SK-N-SH (cell line): ENCODE measurements at regions not wholly inside any gene's neighbourhood (a gene's known extent, or its start where the extent isn't known, plus 50 kb on each side); places are given as distances from the start of the nearest gene placed in this dataset.

ENCODE experiments used
- CTCF ChIA-PET: fragments of 300-600, 350-600 bp; formaldehyde crosslinking; extraction: SDS; loops from one replicate; lab custom pipeline; 2021; lab: Yijun Ruan, JAX
- POLR2A ChIA-PET: fragments of 350-600 bp; sonication (Branson Sonifier 250); formaldehyde crosslinking; extraction: SDS; loops from one replicate; lab custom pipeline; 2020; ENCODE audit warnings: antibody characterized with exemption, inconsistent platforms; lab: Yijun Ruan, JAX
- DNase-seq: peaks from one replicate; pipeline ENCODE4 v3.0.0; 2012
- H2AFZ ChIP-seq: fragments of 200-600 bp; sonication (generic); 2 replicates; pipeline ENCODE4 v1.8.1; 2016; ENCODE audit warnings: antibody characterized with exemption, mild to moderate bottlenecking, low read depth
- H3F3A ChIP-seq: fragments of 200-600 bp; sonication (generic); replicated peaks from 2 replicates; pipeline ENCODE3; 2016; ENCODE audit warnings: antibody characterized with exemption, mild to moderate bottlenecking; ENCODE audit not compliant: insufficient read depth
- H3K27ac ChIP-seq, 2 experiments: fragments of 200-500 bp in 1 of 2; fragments of 200-600 bp in 1 of 2; sonication (Bioruptor generic) in 1 of 2; sonication (generic), shearing (Covaris generic) in 1 of 2; 2 replicates each; pipeline versions ENCODE4 v1.5.1 to v1.6.1; 2014 to 2016; ENCODE audit warnings: low read depth in 2 of 2, inconsistent platforms in 1 of 2, low read length in 1 of 2, mild to moderate bottlenecking in 1 of 2, mixed read lengths in 1 of 2
- H3K27me3 ChIP-seq: fragments of 200-600 bp; sonication (generic), shearing (Covaris generic); 2 replicates; pipeline ENCODE4 v1.6.1; 2016; ENCODE audit warnings: mixed run types; ENCODE audit not compliant: insufficient read depth
- H3K36me3 ChIP-seq, 2 experiments: fragments of 200-500 bp in 1 of 2; fragments of 200-600 bp in 1 of 2; sonication (Bioruptor generic) in 1 of 2; sonication (generic) in 1 of 2; replicated peaks in 1 of 2; 2 replicates each; pipeline versions ENCODE3 to v1.5.1; 2014 to 2016; ENCODE audit warnings: low read length in 1 of 2, mild to moderate bottlenecking in 1 of 2; ENCODE audit not compliant: insufficient read depth in 2 of 2, control insufficient read depth in 1 of 2
- H3K4me1 ChIP-seq, 2 experiments: fragments of 200-500 bp in 1 of 2; fragments of 200-600 bp in 1 of 2; sonication (Bioruptor generic) in 1 of 2; sonication (generic), shearing (Covaris generic) in 1 of 2; 2 replicates each; pipeline versions ENCODE4 v1.5.1 to v1.6.1; 2014 to 2016; ENCODE audit warnings: low read depth in 1 of 2, low read length in 1 of 2, mixed run types in 1 of 2; ENCODE audit not compliant: insufficient read depth in 2 of 2, control insufficient read depth in 1 of 2
- H3K4me2 ChIP-seq: fragments of 200-600 bp; sonication (generic), shearing (Covaris generic); 2 replicates; pipeline ENCODE4 v1.6.1; 2017; ENCODE audit warnings: mixed run types
- H3K4me3 ChIP-seq, 2 experiments: fragments of 200-500 bp in 1 of 2; fragments of 200-600 bp in 1 of 2; sonication (Bioruptor generic) in 1 of 2; sonication (generic), shearing (Covaris generic) in 1 of 2; 2 replicates each; pipeline versions ENCODE4 v1.5.1 to v1.8.1; 2014 to 2016; ENCODE audit warnings: low read depth in 2 of 2, inconsistent platforms in 1 of 2, low read length in 1 of 2, mild to moderate bottlenecking in 1 of 2, mixed read lengths in 1 of 2, moderate library complexity in 1 of 2
- H3K79me2 ChIP-seq: fragments of 200-600 bp; sonication (generic); 2 replicates; pipeline ENCODE4 v1.8.1; 2017; ENCODE audit warnings: mild to moderate bottlenecking; ENCODE audit not compliant: insufficient read depth
- H3K9ac ChIP-seq: fragments of 200-600 bp; sonication (generic); 2 replicates; pipeline ENCODE4 v1.6.1; 2017; ENCODE audit warnings: mixed run types
- H3K9me2 ChIP-seq: fragments of 200-600 bp; sonication (generic); 2 replicates; pipeline ENCODE4 v1.6.1; 2017; ENCODE audit warnings: mixed run types
- H3K9me3 ChIP-seq: fragments of 200-600 bp; sonication (generic); 2 replicates; pipeline ENCODE4 v1.6.1; 2017; ENCODE audit warnings: mixed run types, mild to moderate bottlenecking, moderate library complexity
- H4K20me1 ChIP-seq: fragments of 200-600 bp; sonication (generic); 2 replicates; pipeline ENCODE4 v1.6.1; 2017; ENCODE audit warnings: mild to moderate bottlenecking, mixed run types; ENCODE audit not compliant: insufficient read depth
- ELF1 ChIP-seq: IDR thresholded peaks from 2 replicates; pipeline ENCODE4 v1.4.0; 2012
- EZH2phosphoT487 ChIP-seq: fragments of 200-600 bp; sonication (generic); IDR thresholded peaks from 2 replicates; pipeline ENCODE4 v1.6.1; 2017; ENCODE audit warnings: low read depth, mixed run types, mild to moderate bottlenecking, antibody characterized with exemption, moderate library complexity, borderline replicate concordance
- FOXJ3 ChIP-seq: sonication (generic); formaldehyde crosslinking; IDR thresholded peaks from 2 replicates; pipeline ENCODE4 v1.5.1; 2020; ENCODE audit warnings: mild to moderate bottlenecking, missing genetic modification reagents
- FOXM1 ChIP-seq: IDR thresholded peaks from 2 replicates; pipeline ENCODE4 v1.4.0; 2012; ENCODE audit warnings: low read depth, mild to moderate bottlenecking
- GABPA ChIP-seq: IDR thresholded peaks from 2 replicates; pipeline ENCODE4 v1.4.0; 2012; ENCODE audit warnings: low read depth, mild to moderate bottlenecking
- GATA2 ChIP-seq: sonication (generic); formaldehyde crosslinking; IDR thresholded peaks from 2 replicates; pipeline ENCODE4 v1.5.0; 2020; ENCODE audit warnings: mild to moderate bottlenecking, missing genetic modification reagents
- JUND ChIP-seq: IDR thresholded peaks from 2 replicates; pipeline ENCODE4 v1.4.0; 2012
- MEF2A ChIP-seq: IDR thresholded peaks from 2 replicates; pipeline ENCODE4 v1.4.0; 2012; ENCODE audit warnings: low read depth, borderline replicate concordance
- NFIC ChIP-seq: IDR thresholded peaks from 2 replicates; pipeline ENCODE4 v1.4.0; 2012; ENCODE audit warnings: borderline replicate concordance
- RAD21 ChIP-seq: IDR thresholded peaks from 2 replicates; pipeline ENCODE4 v1.6.1; 2012; ENCODE audit warnings: mild to moderate bottlenecking, low read length
- RCOR1 ChIP-seq: fragments of 150-350 bp; IDR thresholded peaks from 2 replicates; pipeline ENCODE4 v1.6.1; 2017; ENCODE audit warnings: antibody characterized with exemption, low read length
- RFX5 ChIP-seq: IDR thresholded peaks from 2 replicates; pipeline ENCODE4 v1.6.1; 2012; ENCODE audit warnings: mild to moderate bottlenecking, improper control_type of control experiment, low read length
- SIN3A ChIP-seq: IDR thresholded peaks from 2 replicates; pipeline ENCODE4 v1.6.1; 2012; ENCODE audit warnings: low read depth, mild to moderate bottlenecking, low read length, moderate library complexity, borderline replicate concordance
- YY1 ChIP-seq: IDR thresholded peaks from 2 replicates; pipeline ENCODE4 v1.4.0; 2012; ENCODE audit warnings: low read depth, mild to moderate bottlenecking
- WGBS: methylation state at CpG from one replicate; pipeline ENCODE4 v1.1.6; 2017; ENCODE audit warnings: low lambda C conversion rate; 5-methylcytosine and 5-hydroxymethylcytosine counted together
- TF ChIP-seq, protein P1 (sequence below): fragments of 200-600 bp; sonication (generic); IDR thresholded peaks from 2 replicates; pipeline ENCODE4 v1.6.1; 2017; ENCODE audit warnings: antibody characterized with exemption, mild to moderate bottlenecking, moderate library complexity
- TF ChIP-seq, protein P2 (sequence below): fragments of 150-350 bp; IDR thresholded peaks from 2 replicates; pipeline ENCODE4 v1.6.1; 2016; ENCODE audit warnings: mild to moderate bottlenecking, low read depth, low read length
- TF ChIP-seq, protein P3 (sequence below): IDR thresholded peaks from 2 replicates; pipeline ENCODE4 v1.4.0; 2012; ENCODE audit warnings: low read depth
- TF ChIP-seq, protein P4 (sequence below): IDR thresholded peaks from 2 replicates; pipeline ENCODE4 v1.6.1; 2012; ENCODE audit warnings: mild to moderate bottlenecking, low read depth, low read length, moderate library complexity

DNA sequence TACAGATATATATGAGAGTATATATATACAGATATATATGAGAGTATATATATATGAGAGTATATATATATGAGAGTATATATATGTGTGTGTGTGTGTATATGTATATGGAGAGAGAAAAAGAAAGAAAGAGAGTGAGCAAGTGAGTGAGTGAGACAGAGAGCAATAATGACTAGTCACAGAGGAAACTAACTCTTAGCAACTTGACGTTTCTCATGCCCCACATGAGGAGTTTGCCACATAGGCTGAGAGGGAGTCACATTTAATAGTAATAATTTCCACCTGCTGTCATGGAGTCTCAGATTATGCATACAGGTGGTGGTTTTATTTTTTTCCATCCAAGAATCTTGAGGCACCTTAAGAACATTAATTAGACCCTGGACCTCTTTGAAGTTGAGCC, 199.9 kb downstream of the GATA3 start:
- Histone ChIP-seq H2AFZ (no peak overlapping the region), H3K27me3 (no peaks in the 10 kb centered on the region), H3K4me2 (no peak overlapping the region), H4K20me1 (no peaks in the 10 kb centered on the region), H3K79me2 (no peaks in the 10 kb centered on the region), H3F3A (no peaks in the 10 kb centered on the region), H3K36me3 (no peaks in the 10 kb centered on the region), H3K4me3 (no peak overlapping the region), H3K27ac (no peak overlapping the region), H3K9ac (no peak overlapping the region), H3K9me3 (no peaks in the 10 kb centered on the region), H3K4me1 (no peaks in the 10 kb centered on the region), H3K9me2 (no peaks in the 10 kb centered on the region)
- POLR2A ChIA-PET: no interaction called here
- CTCF ChIA-PET: no interaction called here
- no peak for DNase-seq
- WGBS: 53% methylated on average over 1 of the region's 1 CpG
- TF ChIP-seq, protein P1, sequence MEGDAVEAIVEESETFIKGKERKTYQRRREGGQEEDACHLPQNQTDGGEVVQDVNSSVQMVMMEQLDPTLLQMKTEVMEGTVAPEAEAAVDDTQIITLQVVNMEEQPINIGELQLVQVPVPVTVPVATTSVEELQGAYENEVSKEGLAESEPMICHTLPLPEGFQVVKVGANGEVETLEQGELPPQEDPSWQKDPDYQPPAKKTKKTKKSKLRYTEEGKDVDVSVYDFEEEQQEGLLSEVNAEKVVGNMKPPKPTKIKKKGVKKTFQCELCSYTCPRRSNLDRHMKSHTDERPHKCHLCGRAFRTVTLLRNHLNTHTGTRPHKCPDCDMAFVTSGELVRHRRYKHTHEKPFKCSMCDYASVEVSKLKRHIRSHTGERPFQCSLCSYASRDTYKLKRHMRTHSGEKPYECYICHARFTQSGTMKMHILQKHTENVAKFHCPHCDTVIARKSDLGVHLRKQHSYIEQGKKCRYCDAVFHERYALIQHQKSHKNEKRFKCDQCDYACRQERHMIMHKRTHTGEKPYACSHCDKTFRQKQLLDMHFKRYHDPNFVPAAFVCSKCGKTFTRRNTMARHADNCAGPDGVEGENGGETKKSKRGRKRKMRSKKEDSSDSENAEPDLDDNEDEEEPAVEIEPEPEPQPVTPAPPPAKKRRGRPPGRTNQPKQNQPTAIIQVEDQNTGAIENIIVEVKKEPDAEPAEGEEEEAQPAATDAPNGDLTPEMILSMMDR: no peak
- TF ChIP-seq GABPA (no peak), ELF1 (no peak), YY1 (no peak), RCOR1 (no peak), RAD21 (no peak), JUND (no peak), GATA2 (CRISPR knock-in tag) (no peak)
- TF ChIP-seq, protein P2, sequence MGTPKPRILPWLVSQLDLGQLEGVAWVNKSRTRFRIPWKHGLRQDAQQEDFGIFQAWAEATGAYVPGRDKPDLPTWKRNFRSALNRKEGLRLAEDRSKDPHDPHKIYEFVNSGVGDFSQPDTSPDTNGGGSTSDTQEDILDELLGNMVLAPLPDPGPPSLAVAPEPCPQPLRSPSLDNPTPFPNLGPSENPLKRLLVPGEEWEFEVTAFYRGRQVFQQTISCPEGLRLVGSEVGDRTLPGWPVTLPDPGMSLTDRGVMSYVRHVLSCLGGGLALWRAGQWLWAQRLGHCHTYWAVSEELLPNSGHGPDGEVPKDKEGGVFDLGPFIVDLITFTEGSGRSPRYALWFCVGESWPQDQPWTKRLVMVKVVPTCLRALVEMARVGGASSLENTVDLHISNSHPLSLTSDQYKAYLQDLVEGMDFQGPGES: no peak
- TF ChIP-seq, all 33 proteins: peak for 0

DNA sequence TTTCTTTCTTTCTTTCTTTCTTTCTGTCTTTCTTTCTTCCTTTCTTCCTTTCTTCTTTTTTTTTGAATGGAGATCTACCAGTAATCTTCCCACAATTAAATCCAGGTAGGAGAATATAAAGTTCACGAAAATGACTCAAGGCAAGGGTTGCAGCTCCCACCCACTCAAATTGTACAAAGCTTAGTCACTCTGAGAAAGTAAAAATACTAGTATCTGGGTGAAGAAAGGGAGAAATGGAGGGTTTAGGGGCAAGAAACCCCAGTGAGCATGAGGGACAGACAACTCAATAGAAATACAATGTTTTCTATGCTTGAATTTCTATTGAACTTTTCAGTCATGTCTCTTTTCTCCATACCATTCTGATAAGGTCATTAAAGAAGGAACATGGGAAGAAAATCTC, 200.8 kb downstream of the GATA3 start:
- WGBS: 33% methylated on average over 1 of the region's 1 CpG
- TF ChIP-seq RFX5: no peak
- no peak for TF ChIP-seq NFIC
- no peak for TF ChIP-seq GATA2 (CRISPR knock-in tag)
- TF ChIP-seq, protein P3, sequence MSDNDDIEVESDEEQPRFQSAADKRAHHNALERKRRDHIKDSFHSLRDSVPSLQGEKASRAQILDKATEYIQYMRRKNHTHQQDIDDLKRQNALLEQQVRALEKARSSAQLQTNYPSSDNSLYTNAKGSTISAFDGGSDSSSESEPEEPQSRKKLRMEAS: no peak
- TF ChIP-seq, protein P2: no peak
- TF ChIP-seq FOXJ3 (CRISPR knock-in tag): no peak
- no peak for TF ChIP-seq GABPA
- no peak for TF ChIP-seq EZH2phosphoT487
- no peak for TF ChIP-seq SIN3A
- no peak for TF ChIP-seq MEF2A
- TF ChIP-seq ELF1: no peak
- TF ChIP-seq, protein P4, sequence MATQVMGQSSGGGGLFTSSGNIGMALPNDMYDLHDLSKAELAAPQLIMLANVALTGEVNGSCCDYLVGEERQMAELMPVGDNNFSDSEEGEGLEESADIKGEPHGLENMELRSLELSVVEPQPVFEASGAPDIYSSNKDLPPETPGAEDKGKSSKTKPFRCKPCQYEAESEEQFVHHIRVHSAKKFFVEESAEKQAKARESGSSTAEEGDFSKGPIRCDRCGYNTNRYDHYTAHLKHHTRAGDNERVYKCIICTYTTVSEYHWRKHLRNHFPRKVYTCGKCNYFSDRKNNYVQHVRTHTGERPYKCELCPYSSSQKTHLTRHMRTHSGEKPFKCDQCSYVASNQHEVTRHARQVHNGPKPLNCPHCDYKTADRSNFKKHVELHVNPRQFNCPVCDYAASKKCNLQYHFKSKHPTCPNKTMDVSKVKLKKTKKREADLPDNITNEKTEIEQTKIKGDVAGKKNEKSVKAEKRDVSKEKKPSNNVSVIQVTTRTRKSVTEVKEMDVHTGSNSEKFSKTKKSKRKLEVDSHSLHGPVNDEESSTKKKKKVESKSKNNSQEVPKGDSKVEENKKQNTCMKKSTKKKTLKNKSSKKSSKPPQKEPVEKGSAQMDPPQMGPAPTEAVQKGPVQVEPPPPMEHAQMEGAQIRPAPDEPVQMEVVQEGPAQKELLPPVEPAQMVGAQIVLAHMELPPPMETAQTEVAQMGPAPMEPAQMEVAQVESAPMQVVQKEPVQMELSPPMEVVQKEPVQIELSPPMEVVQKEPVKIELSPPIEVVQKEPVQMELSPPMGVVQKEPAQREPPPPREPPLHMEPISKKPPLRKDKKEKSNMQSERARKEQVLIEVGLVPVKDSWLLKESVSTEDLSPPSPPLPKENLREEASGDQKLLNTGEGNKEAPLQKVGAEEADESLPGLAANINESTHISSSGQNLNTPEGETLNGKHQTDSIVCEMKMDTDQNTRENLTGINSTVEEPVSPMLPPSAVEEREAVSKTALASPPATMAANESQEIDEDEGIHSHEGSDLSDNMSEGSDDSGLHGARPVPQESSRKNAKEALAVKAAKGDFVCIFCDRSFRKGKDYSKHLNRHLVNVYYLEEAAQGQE: no peak
- TF ChIP-seq, protein P1: no peak
- no peak for TF ChIP-seq FOXM1
- TF ChIP-seq JUND: no peak

More for the DNA sequence above, 200.8 kb downstream of the GATA3 start:
- Histone ChIP-seq H3K27me3 (no peaks in the 10 kb centered on the region), H3K9me3 (no peaks in the 10 kb centered on the region), H3K4me1 (peaks cover 0 to 3% of the 10 kb centered on the region in 2 experiments; a peak in 1 of 4 replicates), H3K4me3 (no peak overlapping the region), H3K79me2 (no peaks in the 10 kb centered on the region), H3F3A (no peaks in the 10 kb centered on the region), H3K9me2 (no peaks in the 10 kb centered on the region), H3K9ac (no peak overlapping the region), H4K20me1 (no peaks in the 10 kb centered on the region), H3K36me3 (no peaks in the 10 kb centered on the region), H2AFZ (no peak overlapping the region), H3K27ac (no peak overlapping the region), H3K4me2 (no peak overlapping the region)
- ChIA-PET CTCF (no interaction called here), POLR2A (no interaction called here)
- no peak for DNase-seq
